Gastroesophageal sphincter (tissue), 4 donors: ENCODE measurements at regions not wholly inside any gene's neighbourhood (a gene's known extent, or its start where the extent isn't known, plus 50 kb on each side); places are given as distances from the start of the nearest gene placed in this dataset.

Experiments used
- ATAC-seq: fragments of 150-250 bp; one replicate; pipeline ENCODE4 v1.9.1; 2016; ENCODE audit warnings: mild to moderate bottlenecking, moderate library complexity
- H3K27ac ChIP-seq, 4 donors: fragments of 200-600 bp; sonication (generic) in 3 of 4; 1 replicate in 3 of 4; 2 replicates in 1 of 4; pipeline ENCODE4 v1.5.1; 2016 to 2019
- H3K27me3 ChIP-seq: fragments of 200-600 bp; sonication (generic); one replicate; pipeline ENCODE4 v1.5.1; 2019
- H3K36me3 ChIP-seq, 2 donors: fragments of 200-600 bp; sonication (generic); one replicate each; pipeline ENCODE4 v1.5.1; 2019; ENCODE audit warnings: control low read depth in 1 of 2
- H3K4me1 ChIP-seq, 3 donors: fragments of 200-600 bp; sonication (generic); 1 replicate in 2 of 3; 2 replicates in 1 of 3; pipeline ENCODE4 v1.5.1; 2016 to 2019; ENCODE audit warnings: control low read depth in 2 of 3
- H3K4me3 ChIP-seq, 2 donors: fragments of 200-600 bp; sonication (generic); one replicate each; pipeline ENCODE4 v1.5.1; 2019; ENCODE audit warnings: mild to moderate bottlenecking in 1 of 2, moderate library complexity in 1 of 2
- H3K9me3 ChIP-seq, 3 donors: fragments of 200-600 bp; sonication (generic); one replicate each; pipeline ENCODE4 v1.5.1; 2017 to 2019; ENCODE audit warnings: control low read depth in 2 of 3
- CTCF ChIP-seq, 4 experiments: fragments of 200-600 bp in 2 of 4; fragments of 450-650 bp in 2 of 4; sonication (generic) in 1 of 4; IDR thresholded peaks; one replicate each; pipeline ENCODE4 v1.5.1; 2017 to 2019; ENCODE audit warnings: antibody characterized with exemption in 4 of 4, mild to moderate bottlenecking in 2 of 4, moderate library complexity in 2 of 4
- EP300 ChIP-seq: sonication (generic); formaldehyde crosslinking; IDR thresholded peaks from one replicate; pipeline ENCODE4 v1.6.1; 2017; ENCODE audit warnings: antibody characterized with exemption, mild to moderate bottlenecking
- POLR2A ChIP-seq, 2 donors: fragments of 450-650 bp; IDR thresholded peaks; one replicate each; pipeline ENCODE4 v1.6.1; 2017; ENCODE audit warnings: antibody characterized with exemption in 2 of 2, mild to moderate bottlenecking in 2 of 2, moderate library complexity in 1 of 2
- POLR2AphosphoS5 ChIP-seq: sonication (generic); formaldehyde crosslinking; IDR thresholded peaks from one replicate; pipeline ENCODE4 v1.6.1; 2017; ENCODE audit warnings: antibody characterized with exemption
- WGBS, 2 donors: methylation state at CpG; one replicate each; pipeline ENCODE4 v1.1.5; 2018; ENCODE audit warnings: low coverage in 1 of 2; 5-methylcytosine and 5-hydroxymethylcytosine counted together

GRCh38 chr2:239827523-239827890, 197.6 kb downstream of the NDUFA10 start:
- ATAC-seq: no peak
- H3K4me1 ChIP-seq: peaks cover 3 to 47% (median 24%) of the 10 kb centered on the region in 3 donors

GRCh38 chr2:239826786-239827522, 198.2 kb downstream of the NDUFA10 start:
- Histone ChIP-seq H3K4me3 (no peak overlapping the region), H3K4me1 (peaks cover 3 to 47% (median 24%) of the 10 kb centered on the region in 3 donors), H3K27me3 (no peaks in the 10 kb centered on the region), H3K27ac (peak overlapping the region in 2 of 4 donors; percentile 31 to 36), H3K36me3 (no peaks in the 10 kb centered on the region), H3K9me3 (no peaks in the 10 kb centered on the region)
- no peak for ATAC-seq
- no peak for TF ChIP-seq POLR2AphosphoS5
- no peak for TF ChIP-seq EP300
- no peak for TF ChIP-seq POLR2A (IDR thresholded peaks at IDR 0.05)
- TF ChIP-seq CTCF (IDR thresholded peaks at IDR 0.05): no peak
- WGBS, 2 donors: 72 to 82% methylated on average over 5 to 15 of the region's 21 CpGs

More at GRCh38 chr2:239827523-239827890, 197.6 kb downstream of the NDUFA10 start:
- no peaks in the 10 kb centered on the region for H3K36me3 ChIP-seq
- no peak overlapping the region for H3K4me3 ChIP-seq
- 87% methylated on average over 6 of the region's 11 CpGs; no CpG with 5 or more reads in 1 of the 2 donors for WGBS, 2 donors
- no peaks in the 10 kb centered on the region for H3K9me3 ChIP-seq
- no peak for TF ChIP-seq EP300
- no peak for TF ChIP-seq POLR2A (IDR thresholded peaks at IDR 0.05)
- TF ChIP-seq CTCF (IDR thresholded peaks at IDR 0.05): no peak
- no peak for TF ChIP-seq POLR2AphosphoS5
- H3K27me3 ChIP-seq: no peaks in the 10 kb centered on the region
- H3K27ac ChIP-seq: peak overlapping the region in 2 of 4 donors; percentile 31 to 36

GRCh38 chr2:239826376-239826775, 198.8 kb downstream of the NDUFA10 start:
- Histone ChIP-seq H3K9me3 (no peaks in the 10 kb centered on the region), H3K36me3 (no peaks in the 10 kb centered on the region), H3K4me1 (peaks cover 3 to 45% (median 22%) of the 10 kb centered on the region in 3 donors), H3K27ac (no peak overlapping the region), H3K4me3 (no peak overlapping the region), H3K27me3 (no peaks in the 10 kb centered on the region)
- 89 to 93% methylated on average over 8 to 11 of the region's 13 CpGs for WGBS, 2 donors
- ATAC-seq: no peak
- TF ChIP-seq CTCF (IDR thresholded peaks at IDR 0.05) (no peak), POLR2AphosphoS5 (no peak), EP300 (no peak), POLR2A (IDR thresholded peaks at IDR 0.05) (no peak)

GRCh38 chr2:239825705-239825979, 199.5 kb downstream of the NDUFA10 start:
- no peak for ATAC-seq
- Histone ChIP-seq H3K27me3 (no peaks in the 10 kb centered on the region), H3K27ac (no peak overlapping the region), H3K36me3 (no peaks in the 10 kb centered on the region), H3K4me3 (no peak overlapping the region), H3K4me1 (peaks cover under 1 to 38% (median 15%) of the 10 kb centered on the region in 3 donors), H3K9me3 (no peaks in the 10 kb centered on the region)
- WGBS, 2 donors: 78 to 87% methylated on average over 3 to 4 of the region's 5 CpGs
- TF ChIP-seq EP300 (no peak), POLR2AphosphoS5 (no peak), POLR2A (IDR thresholded peaks at IDR 0.05) (no peak), CTCF (IDR thresholded peaks at IDR 0.05) (no peak)
